AG09309 (cell line): ENCODE measurements at regions not wholly inside any gene's neighbourhood (a gene's known extent, or its start where the extent isn't known, plus 50 kb on each side); places are given as distances from the start of the nearest gene placed in this dataset.

Experiments
- DNase-seq: peaks from one replicate; pipeline ENCODE4 v3.0.0-alpha.2; 2010; ENCODE audit warnings: low read depth
- H3K4me3 ChIP-seq: 2 replicates; pipeline ENCODE4 v1.5.1; 2011; ENCODE audit warnings: mild to moderate bottlenecking, low read depth, low read length, moderate library complexity; ENCODE audit not compliant: control insufficient read depth
- CTCF ChIP-seq: IDR thresholded peaks from 2 replicates; pipeline ENCODE4 v1.5.1; 2011; ENCODE audit warnings: mild to moderate bottlenecking, low read depth, low read length, inconsistent platforms; ENCODE audit not compliant: insufficient read depth, control insufficient read depth; ENCODE audit errors: missing control alignments

DNA sequence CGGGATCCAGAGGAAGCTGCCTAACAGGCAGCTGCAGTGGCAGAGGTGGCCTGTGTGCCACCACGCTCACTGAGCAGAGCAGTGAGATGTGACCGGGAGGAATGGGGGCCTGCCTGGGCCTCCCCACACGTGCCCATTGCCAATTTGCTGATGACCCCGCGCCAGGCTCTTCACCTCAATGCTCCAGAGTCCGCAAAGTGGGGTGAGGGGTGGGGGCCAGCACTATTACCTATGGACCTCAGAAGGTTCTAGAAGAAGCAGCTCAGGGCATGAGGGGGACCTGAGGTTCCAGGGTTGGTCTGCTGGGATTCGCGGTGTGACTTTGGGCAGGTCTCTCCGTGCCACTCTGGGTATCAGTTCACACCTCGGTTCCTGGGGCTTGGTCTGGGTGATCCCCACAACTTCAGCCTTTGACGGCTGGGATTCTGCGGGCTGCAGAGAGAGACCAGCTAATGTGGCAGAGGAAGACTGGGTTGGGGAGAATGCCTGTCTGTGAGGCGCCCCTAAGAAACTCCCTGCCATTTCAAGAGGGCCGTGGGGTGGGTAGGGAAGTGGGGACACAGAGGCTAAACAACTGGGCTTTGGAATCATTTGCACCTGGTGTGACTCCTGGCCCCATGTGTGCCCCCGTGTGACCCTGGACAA, 231.0 kb upstream of the MVB12B start:
- no peak for TF ChIP-seq CTCF
- no peak overlapping the region for H3K4me3 ChIP-seq
- DNase-seq: no peak

DNA sequence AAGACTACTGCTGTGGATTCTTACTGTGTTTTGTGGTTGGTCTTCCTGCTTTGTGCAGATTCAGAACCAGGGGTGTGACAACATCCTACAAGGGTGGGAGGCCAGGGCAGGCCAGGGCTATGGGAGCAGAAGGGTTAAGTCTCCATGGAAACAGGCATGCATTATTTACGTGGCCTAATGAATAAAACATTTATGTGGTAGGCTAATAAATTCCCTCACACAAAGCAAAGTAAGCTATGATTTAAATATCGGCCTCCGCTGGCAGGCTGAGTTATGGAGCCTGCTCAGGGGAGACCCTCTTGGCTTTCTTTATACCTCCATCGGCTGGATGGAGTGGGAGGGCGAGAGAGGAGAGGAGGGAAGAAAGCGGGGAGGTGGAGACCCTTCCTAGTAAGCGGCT, 230.3 kb upstream of the MVB12B start:
- DNase-seq: no peak
- TF ChIP-seq CTCF: no peak
- no peak overlapping the region for H3K4me3 ChIP-seq

- no peak overlapping the region for H3K4me3 ChIP-seq
- DNase-seq: no peak
- no peak for TF ChIP-seq CTCF
Measured at GRCh38 chr9:126097679-126098078, 228.9 kb upstream of the MVB12B start.

- no peak for DNase-seq
- TF ChIP-seq CTCF: no peak
- H3K4me3 ChIP-seq: no peak overlapping the region
Measured at GRCh38 chr9:126106404-126106803, 220.2 kb upstream of the MVB12B start.

DNA sequence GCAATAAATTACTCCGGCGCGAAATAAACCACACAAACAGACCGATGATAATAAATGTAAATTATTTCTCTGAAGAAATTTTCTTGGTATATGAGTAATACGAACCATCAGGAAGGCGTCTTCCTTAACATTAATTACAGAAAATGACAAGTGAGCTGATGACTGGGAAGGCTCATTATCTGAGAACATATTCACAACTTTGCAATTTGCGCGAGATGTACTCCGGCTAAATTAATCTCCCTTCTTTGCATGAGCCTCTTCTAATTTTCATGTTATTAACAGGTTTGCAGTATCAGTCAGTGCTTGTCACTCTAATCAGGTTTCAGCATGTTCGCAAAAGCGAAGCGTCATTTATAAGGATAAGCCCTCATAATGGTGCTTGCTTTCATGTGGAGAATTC, 218.9 kb upstream of the MVB12B start:
- no peak for TF ChIP-seq CTCF
- DNase-seq: no peak
- no peak overlapping the region for H3K4me3 ChIP-seq

DNA sequence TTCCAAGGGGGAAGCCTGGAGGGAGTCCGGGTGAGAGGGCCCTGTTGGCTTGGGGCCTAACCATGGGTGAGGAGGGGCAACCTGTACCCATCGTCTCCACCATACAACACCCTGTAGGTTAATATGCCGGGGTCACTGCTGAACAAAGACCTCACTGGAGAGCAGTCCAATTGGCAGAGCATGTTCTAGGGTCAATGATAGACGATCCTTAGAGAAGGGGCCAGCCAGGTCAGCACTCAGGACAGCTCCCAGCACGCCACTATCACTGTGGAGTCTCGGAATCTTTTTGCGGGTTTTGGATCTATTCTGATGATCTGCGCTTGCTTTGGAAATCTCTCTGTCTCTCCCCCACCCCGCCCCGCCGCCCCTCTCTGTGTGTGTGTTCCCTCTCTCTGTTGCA, 218.4 kb upstream of the MVB12B start:
- TF ChIP-seq CTCF: no peak
- no peak overlapping the region for H3K4me3 ChIP-seq
- no peak for DNase-seq

DNA sequence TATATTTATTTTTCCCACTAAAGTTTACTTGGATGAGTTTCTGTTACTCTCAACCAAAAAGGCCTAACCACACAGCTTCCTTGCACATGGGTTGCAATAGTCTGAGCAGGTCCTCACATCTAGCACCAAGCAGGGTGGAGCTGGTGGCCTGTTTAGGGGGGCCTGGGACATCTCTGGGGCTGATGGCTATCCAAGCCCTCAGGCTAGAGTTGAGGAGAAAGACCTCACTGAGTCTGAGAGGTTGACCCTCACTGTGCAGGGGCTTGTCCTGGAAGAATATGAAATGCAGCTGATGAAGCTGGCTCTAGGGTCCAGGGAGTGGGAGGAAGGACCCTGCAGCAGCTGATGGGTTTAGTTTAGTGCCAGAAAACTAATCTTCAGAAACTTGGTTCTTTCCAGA, 217.1 kb upstream of the MVB12B start:
- TF ChIP-seq CTCF: no peak
- H3K4me3 ChIP-seq: no peak overlapping the region
- no peak for DNase-seq
